ENCODE measurements at regions not wholly inside any gene's neighbourhood (a gene's known extent, or its start where the extent isn't known, plus 50 kb on each side); places are given as distances from the start of the nearest gene placed in this dataset.
"Not testable (repeated sequence)": the region's sequence is repeated elsewhere in the genome, so short reads cannot be mapped to it uniquely, and the experiment has no call there.

GRCh38 chr1:120619867-120620692 is 103.7 kb upstream of the NBPF26 start:
- DNase-seq = not testable (repeated sequence)

DNA sequence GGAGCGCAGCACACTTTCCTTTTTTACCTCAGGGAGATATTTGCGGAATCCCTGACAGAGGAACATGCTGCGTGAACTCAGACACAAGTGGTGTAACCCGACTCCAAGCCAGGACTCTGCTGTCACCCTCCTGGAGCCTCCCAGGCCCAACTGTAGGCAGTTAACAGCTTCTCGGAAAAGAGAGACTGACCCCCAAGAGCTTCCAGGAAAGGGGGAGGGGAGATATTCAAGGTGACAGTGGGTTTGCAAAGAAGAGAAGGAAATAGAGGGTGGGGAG is 103.1 kb upstream of the NBPF26 start:
- not testable (repeated sequence) for DNase-seq

GRCh38 chr1:120621278-120621677 is 102.5 kb upstream of the NBPF26 start:
- not testable (repeated sequence) for DNase-seq

DNA sequence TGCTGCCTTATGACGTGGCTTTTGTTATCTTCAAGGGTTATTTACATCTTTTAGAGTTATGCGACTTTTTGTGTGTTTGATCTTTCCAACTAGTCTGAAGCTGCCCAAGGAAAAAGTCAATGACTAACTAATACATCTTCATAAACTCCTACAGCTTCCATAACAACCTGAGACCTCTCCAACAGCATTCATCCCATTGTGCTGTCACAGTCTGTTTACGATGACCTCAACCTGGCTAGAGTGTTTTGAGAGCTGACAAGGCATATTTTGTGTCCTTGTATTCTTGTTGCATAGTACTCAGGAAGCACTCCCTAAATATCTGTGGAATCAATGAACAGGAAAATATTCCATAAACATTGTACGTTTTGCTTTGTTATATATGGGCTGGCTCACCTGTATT is 100.2 kb upstream of the NBPF26 start:
- not testable (repeated sequence) for DNase-seq

DNA sequence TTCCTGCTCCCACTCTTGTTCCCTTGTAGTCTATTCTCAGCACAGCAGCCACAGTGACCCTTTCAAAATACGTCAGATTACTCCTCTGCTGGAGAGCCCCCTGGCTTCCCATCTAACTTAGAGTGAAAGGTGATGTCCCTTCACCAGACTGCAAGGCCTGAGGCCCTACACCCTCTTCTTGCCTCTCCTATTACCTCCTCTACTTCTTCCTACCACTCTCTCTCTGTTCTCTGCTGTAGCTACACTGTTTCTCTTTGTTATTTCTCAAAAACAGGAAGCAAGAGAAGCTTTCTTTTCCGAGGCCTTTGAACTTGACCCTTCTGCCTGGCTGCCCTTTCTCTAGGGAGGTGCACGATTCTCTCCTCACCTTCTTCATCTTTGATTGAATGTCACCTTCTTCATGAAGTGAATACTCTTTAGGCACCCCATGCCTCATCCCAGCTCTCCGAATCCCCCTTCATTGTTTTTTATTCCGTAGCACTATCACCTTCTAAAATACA is 99.1 kb upstream of the NBPF26 start:
- DNase-seq = not testable (repeated sequence)

GRCh38 chr1:120629832-120630455 is 93.8 kb upstream of the NBPF26 start:
- not testable (repeated sequence) for DNase-seq

DNA sequence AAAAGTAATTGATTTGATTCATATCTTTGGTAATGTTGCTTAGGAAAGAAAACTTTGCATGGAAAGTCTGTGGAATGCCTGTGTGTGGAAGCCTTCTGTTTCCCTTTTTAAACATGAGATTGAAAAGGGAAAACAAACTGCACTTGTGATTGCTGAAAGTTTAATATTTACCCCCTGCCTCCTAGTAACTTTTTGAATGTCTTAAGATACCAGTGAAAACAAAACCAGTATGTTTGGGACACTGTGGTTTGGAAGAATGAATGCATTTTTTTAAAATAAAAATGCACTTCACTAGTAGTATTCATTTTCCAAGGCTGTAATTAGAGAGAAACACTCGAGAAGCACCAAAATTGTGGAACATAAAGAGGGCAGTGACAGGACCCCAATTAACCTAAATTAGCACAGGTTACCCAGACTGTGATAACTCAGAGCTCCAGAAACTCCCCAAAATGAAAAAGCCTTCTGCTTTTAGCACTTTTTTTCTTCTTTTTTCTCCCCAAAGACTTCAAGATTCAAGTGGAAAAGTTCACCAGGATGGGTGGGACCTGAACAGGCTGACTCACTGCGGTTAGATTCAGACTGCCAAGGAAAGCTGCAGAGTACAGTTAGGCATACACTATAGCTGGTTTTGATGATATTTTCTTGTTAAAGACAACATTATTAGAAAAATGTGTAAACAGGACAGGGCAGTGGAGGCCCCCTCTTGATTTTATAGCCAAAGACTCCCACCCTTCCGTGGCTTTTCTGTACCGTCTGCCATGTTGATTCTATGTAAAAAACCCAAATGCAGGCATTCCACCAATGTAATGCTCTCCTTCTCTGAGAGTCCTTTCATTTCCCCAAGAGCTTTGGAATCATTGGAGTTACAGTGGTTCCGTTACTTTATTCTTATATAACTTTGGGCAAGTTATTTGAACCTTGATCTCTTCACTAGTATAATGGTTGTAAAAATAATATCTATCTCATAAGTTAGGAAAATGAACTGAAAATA is 88.6 kb upstream of the NBPF26 start:
- not testable (repeated sequence) for DNase-seq

DNA sequence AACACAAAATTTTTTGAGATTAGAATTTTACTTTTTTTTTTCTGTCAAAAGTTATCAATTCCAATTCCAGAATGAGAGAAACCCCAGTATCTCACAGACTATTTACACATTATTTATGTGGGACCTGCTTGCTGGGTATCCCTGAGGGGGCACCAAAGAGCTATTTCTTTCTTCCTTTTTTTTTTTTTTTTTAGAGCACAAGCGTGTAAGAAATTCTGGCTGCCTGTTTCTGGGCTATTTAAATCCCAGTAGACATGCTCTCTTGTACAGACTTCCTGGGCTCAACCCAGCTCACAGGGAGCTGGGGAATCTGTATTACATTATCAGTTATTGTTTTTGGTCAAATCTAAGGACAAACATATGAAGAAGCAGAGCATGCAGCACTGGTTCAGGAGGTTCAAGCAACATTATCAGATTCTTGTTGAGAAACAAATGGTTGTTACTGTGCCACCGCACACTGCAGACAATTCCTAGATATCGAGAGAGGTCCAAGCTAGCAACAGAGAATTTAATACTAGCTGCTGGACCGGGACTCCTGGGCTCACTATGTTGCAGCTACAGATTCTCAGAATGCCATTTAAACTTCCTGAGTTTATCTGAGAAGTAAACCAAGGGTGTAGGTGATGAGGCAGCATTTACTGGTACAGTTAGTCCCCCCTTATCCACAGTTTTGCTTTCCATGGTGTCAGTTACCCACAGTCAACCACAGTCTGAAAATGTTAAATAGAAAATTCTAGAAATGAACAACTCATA is 83.3 kb upstream of the NBPF26 start:
- DNase-seq = not testable (repeated sequence)

GRCh38 chr1:120641014-120641302 is 82.8 kb upstream of the NBPF26 start:
- DNase-seq = not testable (repeated sequence)

DNA sequence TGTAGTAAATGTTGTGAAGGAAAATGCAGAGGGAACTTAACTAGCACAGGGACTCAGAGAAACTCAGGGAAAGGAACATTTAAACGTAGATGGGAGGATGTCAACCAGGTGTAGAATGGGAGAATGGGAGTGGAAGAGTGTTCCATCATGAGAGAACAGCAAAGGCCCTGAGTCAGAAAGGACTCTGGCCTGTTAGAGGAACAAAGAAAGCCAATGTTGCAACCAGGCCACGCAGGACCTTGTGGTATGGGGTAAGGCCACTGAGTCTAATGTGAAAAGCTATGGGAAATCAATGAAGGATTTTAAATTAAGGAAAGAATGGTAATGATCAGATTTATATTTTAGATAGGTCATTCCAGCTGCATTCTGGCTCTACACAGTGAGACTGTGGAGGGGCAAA is 76.6 kb upstream of the NBPF26 start:
- not testable (repeated sequence) for DNase-seq

GRCh38 chr1:120648915-120649623 is 74.7 kb upstream of the NBPF26 start:
- not testable (repeated sequence) for DNase-seq

GRCh38 chr1:120649730-120650129 is 74.0 kb upstream of the NBPF26 start:
- not testable (repeated sequence) for DNase-seq

- DNase-seq = not testable (repeated sequence)
These were observed 69.6 kb upstream of the NBPF26 start for GRCh38 chr1:120654114-120654513.

DNA sequence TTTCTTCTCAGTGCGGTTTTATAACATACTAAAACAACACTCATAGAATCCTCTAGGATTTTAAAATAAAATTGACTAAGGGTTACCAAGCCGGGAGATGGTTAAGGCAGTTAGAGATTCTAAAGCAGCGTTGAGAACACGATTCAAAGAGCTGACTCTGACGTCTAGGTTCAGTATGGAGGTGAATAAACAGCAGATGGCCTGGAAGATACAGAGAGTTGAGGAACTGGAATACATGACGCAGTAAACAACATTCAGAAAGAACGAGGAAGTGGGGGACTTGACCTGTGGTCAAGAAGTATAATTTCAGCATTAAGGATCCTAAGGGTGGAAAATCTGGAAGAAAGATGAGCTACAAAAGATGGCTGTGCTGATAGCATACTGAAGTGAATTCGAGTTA is 68.4 kb upstream of the NBPF26 start:
- DNase-seq = not testable (repeated sequence)

- DNase-seq = not testable (repeated sequence)
These were observed 67.6 kb upstream of the NBPF26 start for GRCh38 chr1:120656116-120656515.

GRCh38 chr1:120657804-120658203 is 65.9 kb upstream of the NBPF26 start:
- not testable (repeated sequence) for DNase-seq

- DNase-seq = not testable (repeated sequence)
These were observed 65.1 kb upstream of the NBPF26 start for GRCh38 chr1:120658622-120659021.

DNA sequence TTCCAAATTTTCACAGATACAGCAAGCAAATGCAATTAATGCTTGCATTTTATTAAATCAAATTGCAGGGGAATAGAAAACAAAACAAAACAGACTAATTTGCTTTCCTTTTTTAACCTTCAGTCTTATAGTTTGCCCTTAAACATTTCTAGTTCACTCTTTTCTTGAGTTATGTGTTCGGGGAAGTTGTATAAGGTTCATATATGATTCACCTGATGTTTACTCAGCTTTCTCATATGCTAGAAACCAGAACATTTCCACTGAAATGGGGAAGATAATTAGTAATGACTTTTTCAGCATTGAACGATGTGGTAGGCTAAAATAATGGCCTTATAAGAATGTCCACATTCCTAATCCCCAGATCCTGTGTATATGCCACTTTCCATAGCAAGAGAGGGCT is 64.6 kb upstream of the NBPF26 start:
- DNase-seq = not testable (repeated sequence)

GRCh38 chr1:120664376-120665249 is 59.1 kb upstream of the NBPF26 start:
- DNase-seq = not testable (repeated sequence)

DNA sequence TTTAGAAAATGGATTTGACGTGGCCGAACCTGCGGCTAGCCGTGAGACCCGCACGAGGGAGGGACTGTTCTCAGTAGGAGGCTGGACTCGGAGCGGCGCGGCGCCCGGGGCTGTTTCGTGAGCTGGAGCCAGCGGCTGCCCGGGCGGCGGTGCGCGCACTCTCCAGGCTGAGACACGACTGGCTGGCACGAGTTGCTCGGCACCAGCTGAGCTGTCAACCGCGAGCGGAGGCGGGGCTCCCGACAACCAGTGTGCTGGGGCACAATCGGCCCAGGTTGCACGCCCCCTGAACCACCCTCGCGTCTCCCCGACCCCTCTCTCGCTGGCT is 58.5 kb upstream of the NBPF26 start:
- DNase-seq = not testable (repeated sequence)

DNA sequence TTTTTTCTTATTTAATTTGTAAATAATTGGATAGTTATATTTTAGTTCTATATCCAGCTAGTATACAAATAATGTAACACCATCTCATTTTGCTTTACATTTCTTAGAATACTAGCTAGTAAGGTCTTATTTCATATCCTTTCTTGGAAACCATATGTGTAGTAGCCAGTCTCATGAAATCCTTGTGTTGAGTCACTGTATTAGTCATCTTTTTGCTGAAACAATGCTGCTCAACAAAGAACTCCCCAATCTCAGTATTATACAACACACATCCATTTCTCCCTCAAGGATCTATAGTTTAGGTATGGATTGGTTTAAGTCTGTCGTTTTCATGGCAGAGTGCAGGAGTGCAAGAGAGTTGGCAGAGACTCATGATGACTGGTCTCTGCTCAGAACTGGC is 55.6 kb upstream of the NBPF26 start:
- DNase-seq = not testable (repeated sequence)
